Stimulated activated CD4-positive, alpha-beta T cell treated with anti-CD3 and anti-CD28 coated beads, Interleukin-1b, Interleukin-23, amount 100 ng/mL, for 48 hours (primary cell): ENCODE measurements at regions not wholly inside any gene's neighbourhood (a gene's known extent, or its start where the extent isn't known, plus 50 kb on each side); places are given as distances from the start of the nearest gene placed in this dataset.
"Not testable (repeated sequence)": the region's sequence is repeated elsewhere in the genome, so short reads cannot be mapped to it uniquely, and the experiment has no call there.

Experiments
- DNase-seq: peaks from one replicate; pipeline ENCODE4 v3.0.0-alpha.2; 2020

DNA sequence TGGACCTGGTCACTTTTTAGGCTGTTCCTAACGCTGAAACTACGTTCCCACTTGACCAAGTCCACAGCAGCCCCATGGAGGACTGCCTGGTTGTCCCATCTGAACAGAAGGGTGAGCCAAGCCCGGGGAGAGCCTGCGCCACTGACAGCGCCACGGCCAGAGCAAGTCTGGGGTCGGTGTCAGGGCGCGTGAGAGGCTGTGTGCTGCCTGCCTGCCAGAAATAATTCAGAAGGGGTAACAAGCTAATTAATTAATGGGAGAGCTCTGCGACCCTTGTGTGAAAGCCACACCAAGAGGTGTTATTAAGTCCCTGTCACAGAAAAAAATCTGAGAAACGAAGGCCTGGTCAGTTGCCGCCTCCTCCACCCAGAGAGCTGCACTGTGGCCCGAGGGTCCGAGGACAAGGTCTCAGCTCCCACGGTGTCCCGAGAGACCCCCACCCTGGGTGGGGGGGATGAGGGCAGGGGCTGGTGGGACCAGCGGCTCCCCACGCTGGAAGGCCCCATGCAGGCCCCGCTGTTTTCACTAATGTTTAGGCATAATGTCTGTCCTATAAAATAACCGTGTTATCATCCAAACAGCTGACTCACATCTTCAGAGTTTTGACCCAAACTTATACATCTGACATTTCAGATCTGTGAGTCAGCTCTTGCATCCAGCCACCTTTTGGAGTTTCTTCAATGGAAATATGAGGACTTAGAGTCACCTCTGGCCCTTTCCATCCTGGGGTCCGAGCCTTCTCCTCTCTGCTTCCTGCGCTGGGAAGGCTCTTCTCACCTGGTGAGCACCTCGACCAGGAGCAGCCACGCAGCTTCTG lies 58.5 kb downstream of the DLL1 start:
- no peak for DNase-seq

DNA sequence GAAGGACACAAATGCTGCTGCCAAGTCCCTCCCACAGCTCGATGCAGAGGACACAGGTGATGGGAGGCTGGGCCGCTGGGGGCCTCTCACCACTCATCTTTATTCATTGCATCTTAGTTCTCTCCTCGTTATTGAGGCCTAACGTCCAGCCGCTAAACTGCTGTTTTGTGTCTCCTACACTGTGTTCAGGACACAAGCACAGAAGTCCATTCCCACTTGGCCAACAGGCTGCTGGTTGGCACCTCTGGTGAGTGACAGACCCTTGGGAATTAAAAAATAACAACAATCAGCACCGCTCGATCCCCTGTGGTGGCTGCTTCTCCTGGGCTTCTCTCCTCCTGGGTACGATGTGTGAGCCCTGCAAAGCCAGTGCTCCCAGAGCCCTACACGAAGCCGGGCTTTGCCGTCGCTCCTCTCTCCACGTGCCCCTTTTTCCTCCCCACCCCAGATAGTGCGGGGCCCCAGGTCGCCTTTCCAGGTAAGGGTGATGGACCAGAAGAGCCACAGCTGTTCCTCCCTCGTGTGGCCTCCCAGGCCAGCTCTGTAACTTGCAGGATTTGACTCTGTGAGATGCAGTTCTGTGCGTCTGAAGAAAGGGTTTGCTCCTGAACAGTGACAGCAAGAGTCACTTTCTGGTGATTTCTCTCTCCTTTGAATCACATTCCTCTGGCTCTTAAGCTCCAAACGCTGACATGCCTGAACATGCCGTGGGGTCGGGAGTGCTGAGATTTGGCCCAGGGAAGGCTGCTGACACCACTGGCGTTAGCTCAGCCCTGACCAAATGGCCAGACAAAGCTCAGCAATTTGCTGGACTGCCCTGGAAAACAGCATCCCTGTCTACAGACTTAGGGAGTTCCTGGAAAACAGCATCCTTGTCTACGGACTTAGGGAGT lies 59.3 kb downstream of the DLL1 start:
- DNase-seq = no peak

DNA sequence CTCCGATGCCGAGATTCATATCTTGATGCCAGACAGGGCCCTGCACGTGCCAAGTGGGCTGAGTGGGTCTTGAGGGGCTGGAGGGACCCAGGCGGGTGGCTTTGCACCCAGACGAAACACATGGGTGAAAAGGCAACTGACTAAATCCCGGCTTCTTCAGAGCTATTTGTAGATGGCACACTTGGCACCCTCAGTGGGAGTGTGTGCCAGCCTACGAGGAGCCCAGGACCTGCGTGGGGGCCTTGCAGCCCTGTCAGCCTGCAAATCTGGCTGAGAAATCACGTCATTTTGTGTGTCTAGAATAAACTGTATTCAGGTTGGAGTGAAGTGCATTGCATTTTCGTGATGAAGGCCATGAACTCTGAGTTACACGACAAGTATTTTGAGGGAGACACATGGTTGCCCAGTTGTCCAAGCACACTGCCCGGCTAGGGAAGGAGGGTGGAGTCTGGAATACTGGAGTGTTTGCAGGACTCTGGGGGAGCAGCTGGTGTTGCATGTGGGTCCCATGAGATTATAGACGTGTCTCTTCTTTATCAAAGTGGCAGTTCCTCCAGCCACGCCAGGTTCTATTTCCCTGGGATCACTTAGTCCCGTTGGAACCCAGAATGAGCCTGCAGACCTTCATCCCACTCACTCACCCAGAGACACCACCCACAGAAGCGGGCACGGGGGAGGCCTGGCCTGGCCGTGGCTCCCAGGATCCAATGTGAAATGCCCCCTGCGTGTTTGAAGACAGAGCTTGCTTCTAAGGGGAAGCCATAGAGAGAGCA lies 60.2 kb downstream of the DLL1 start:
- DNase-seq = no peak

DNA sequence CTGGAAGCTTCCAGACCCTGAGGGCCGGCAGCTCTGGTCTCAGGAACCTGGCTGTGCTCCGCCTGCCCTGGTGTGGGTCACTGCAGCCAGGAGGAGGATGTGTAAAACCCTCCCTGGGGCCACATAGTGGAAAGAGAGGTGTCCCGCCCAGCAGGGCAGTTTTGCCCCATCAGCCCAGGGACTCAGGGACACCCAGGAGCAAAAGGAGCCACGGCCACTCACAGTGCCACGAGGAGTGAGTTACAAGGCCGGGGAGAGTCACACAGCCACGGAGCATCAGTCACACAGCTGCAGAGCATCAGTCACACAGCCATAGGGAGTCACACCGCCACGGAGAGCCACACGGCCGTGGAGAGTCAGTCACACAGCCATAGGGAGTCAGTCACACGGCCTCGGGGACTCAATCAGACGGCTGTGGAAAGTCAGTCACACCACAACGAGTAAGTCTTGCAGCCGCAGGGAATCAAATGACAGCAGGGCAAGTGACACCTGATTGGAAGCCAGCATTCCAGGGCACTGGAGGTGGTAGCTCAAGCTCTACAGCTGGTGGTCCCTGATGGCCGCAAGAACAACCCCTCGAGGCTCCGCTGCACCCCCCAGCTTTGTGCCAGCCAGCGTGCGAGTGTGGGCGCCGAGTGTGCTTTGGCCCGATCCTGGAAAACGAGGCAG lies 60.9 kb downstream of the DLL1 start:
- DNase-seq = no peak

DNA sequence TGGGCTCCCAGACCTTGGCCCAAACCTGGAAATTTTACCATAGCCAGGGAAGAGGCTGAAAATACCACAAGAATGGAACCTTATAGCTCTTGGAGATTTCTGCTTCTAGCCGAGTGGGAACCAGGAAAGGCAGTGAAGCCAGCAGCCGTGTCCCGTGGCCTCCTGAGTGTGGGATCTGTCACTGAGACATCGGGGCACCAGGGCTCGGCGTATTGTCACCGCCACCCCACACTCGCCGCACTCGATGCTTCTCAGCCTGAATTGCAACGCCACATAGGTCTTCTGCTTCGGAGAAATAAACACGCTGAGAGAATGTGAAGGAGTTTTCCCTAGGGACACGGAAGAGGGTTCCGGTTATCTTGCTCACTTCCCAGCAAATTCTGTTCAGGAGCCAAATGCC lies 61.5 kb downstream of the DLL1 start:
- DNase-seq = no peak

DNA sequence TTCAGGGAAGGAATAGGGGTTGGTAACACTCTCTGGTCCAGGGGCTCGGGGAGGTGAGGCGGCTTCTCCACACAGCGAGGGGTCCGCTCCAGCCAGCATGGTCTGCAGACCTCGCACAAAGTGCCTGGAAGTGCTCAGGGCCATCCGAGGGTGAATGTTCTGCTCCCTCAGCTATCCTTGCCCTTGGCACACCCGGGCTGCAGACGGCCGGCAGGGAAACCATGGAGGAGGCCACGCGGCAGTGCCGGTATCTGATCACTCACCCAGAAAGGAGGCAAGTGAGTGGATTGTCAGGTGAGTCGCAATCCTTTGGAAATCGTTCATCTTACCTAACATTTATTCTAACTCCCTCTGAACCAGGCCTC lies 62.0 kb downstream of the DLL1 start:
- no peak for DNase-seq

DNA sequence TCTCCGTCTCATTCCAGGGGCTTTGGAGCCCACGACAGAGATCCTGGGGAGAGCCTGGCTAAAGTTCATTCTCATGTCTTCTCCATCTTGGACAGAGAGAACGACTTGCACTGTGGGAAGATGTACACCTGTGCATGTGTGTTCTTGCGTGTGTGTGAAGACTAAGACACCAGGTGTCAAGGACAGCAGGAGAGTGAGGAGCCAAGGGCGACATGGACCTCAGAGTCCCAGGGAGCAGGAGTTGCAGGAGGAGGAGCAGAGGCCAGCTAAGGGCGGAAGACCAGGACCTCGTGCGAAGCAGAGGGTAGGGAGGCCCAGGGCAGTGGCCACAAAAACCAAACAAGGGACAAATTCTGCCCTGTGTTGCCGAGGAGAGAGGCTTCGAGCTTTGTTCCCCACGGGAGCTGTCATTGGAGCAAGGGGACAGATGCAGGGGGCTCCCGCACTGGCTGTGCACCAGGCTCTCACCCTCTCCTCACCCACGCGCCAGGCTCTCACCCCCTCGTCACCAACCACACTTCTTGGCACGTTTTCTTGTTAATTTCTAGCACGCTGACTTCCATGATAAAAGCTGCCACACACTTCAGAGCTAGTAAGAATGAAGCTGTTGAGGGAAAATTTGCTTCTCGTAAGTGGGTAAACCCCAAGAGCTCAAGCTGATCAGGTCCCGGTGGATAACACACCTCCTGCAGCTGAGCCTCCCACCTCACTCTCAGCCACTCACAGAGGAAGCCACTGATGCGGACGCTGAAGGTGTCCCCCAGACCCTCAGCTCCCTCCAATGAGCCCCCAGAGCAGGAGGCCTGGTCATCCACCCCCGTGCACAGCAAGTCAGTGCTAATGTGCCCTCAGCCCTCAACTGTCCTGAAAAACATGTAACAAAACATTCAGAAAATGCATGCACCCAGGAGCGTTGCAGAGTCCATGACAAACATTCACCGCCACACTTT lies 62.6 kb downstream of the DLL1 start:
- no peak for DNase-seq

DNA sequence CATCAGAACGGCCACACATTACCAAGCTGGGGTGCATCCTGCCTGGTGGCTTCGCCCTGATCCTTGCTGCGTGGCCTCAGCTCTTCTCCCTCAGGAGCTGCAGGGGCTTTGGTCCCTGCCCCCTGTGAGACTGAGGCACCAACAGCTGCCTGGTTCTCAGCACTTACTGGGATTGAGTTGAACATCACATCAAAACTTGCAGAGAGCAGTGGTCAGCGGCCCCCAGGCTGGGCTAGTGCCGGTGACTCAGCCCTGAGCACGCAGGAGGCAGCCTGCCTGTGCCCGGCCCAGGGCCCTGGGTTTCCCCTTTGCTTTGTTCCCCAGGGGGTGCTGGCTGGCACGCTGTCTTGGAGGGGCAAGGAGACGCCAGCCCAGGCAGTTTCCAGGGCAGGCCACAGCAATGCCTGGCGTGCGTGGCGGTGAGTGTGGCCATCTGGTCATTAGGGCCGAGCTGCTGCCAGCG lies 63.3 kb downstream of the DLL1 start:
- no peak for DNase-seq

DNA sequence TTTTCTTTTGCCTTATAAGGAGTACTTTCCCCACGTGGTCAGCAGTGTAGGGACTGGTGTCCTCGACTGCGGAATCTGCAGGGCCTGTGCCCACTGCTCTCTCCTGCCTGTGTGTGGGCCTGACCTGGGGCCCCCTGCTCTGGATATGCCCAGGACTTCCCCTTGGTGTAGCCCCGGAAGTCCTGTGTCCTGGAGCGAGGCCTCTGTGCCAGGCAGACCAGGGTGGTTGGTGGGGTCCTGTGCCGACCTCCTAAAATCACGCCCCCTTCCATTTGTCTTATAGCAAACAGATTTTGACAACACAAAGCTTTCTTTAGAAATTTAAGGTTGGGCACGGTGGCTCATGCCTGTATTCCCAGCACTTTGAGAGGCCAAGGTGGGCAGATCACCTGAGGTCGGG lies 64.2 kb downstream of the DLL1 start:
- no peak for DNase-seq

DNA sequence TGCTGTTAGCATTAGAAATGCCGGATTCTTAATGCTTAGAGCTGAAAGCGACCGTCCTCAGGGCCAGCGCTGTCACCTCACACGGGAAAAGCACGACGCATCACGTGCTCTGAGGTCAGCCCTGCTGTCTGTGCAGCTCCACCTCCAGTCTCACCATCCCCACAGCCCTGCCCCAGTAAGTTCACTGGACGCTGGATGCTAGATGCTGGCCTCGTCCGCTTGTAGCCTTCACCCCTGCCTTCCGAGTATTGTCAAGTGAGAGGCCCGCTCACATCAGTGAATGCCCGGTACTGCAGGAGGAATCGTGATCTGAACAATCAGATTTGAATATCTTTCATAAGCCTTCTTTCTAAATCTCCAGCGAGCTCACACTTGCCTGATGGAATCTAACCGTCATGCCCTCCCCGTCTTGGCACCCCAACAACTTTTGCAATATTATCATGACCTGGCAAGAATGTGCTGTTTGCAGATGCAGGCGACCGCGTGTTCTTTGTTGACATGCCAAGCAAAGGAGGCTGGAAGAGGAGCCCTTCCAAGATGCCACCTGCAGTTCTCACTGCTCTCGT lies 64.9 kb downstream of the DLL1 start:
- no peak for DNase-seq

DNA sequence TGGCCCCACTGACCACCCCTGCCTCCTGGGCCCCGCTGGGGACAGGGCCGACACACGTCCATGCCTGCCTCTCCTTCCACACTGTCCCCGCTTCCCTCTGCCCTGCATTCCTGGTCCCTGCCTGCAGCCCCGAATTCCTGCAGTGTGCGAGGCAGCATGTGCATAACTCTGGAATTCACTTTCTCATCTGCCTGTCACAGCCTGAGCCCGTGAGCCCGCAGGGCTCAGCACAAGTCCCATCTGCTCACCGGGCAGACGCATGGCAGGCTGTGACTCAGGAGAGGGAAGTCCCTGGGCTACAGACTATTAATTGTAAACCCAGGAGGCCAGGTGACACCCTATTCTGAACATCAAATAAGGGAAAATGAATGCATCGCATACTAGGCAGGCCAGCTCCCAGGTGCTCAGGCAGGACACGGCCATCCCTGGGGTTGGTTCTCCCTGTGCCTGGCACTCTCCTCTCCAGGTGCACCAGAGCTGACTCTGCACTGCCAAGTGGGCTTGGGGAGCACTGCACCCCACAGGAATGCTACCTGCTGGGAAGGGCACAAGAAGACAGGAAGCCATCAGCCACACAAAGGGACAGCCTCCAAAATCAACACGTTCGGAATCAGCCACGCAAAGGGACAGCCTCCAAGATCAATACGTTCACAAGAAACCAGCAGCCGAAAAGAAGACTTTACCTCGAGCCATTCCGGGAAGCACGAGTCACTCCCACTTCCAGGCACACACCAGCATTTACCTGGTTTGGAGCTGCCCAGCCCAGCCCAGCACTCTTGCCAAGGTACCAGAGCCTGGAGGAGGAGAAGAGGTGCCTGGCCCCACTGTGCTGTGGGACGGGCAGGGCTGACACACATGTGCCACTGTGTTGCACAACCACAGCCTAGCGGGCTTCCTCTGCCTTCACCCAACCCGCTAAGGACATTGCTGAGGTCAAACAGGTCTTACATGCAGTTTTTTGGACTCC lies 65.9 kb downstream of the DLL1 start:
- DNase-seq = no peak

DNA sequence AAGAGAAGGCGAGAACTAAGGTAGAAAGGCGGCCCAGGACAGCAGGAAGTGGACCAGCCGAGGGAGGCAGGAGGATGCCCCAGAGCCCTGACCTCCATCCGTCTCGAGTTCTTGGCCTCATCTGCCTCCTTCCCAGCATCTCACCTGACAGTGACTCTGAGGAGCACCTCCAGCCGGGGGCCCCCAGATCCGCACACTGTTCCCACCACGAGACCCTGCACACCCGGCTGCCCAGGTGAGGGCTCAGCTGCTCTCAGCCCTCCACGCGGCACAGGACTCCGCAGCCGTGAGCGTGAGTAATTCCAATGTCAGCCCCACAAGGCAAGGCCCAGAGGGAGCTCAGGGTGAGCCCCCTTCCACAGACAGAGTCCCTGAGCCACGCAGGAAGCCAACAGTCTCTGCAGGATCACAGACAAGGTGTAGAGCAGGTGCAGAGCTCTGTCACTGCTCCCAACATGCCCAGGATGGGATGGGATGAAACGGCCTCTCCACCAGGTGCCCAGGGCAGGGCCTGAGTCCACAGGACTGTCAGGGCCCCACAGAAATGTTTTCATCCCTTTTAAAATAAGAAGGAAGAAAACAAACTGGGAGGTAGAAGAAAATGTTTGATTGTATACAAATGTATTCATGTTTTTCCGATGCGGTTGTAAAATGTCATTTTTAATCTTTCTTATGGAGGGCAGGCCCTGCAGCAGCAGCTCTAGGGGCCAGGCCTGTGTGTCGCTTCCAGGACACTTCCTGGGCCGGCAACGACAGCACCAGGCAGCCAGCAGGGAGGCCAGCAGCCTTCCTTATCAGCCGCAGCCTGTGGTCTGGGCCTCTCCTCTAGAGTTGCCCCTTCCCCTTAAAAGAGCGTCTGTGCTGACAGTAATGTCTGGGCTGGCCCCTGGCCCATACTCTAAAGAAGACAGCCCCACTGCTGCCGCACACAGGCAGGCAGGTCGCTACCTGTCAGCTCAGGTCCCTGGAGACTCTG lies 66.9 kb downstream of the DLL1 start:
- no peak for DNase-seq

DNA sequence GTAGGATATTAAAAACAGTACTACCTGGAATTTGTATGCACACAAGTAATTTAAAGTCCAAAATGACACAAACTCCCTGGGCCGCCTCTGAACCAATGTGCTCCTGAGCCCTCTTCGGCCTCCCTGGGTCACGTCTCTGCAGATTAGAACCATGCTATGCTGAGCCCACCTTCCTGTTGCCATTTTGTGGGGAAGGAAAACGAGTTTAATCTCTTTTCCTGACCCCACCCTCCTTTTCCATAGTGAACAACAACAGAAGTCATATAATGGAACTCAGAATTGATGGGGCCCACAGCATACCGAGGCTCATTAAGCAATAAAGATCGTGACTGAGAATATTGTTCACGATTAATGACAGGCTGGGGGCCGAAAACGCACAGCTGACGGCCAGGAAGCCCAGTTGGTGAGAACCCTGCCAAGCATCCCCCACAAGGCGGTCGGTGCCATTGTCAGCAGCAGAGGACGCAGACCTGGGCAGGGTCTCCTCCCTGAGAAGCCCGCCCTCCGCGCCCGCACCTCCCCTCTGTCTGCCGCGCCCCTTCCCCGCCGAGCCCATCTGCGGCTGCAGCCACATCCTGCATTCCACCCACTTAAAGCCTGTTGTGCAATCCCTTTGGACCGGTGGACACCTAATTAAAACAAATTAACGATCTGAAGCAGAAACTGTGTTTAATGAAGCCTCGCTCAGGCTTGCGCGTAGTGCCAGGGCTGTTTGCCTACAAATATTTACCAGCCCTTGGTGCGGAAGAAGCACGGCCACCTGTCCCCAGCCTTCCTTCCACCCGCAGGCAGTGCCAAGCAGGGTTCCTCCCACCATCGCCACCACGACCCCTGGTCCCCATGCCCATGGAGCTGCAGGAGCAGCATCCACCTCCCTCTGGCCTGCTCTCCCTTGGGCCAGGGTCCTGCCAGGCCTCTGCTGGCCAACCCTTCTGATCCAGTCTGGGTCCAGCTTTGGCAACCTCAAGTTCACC lies 68.1 kb downstream of the DLL1 start:
- DNase-seq = no peak

DNA sequence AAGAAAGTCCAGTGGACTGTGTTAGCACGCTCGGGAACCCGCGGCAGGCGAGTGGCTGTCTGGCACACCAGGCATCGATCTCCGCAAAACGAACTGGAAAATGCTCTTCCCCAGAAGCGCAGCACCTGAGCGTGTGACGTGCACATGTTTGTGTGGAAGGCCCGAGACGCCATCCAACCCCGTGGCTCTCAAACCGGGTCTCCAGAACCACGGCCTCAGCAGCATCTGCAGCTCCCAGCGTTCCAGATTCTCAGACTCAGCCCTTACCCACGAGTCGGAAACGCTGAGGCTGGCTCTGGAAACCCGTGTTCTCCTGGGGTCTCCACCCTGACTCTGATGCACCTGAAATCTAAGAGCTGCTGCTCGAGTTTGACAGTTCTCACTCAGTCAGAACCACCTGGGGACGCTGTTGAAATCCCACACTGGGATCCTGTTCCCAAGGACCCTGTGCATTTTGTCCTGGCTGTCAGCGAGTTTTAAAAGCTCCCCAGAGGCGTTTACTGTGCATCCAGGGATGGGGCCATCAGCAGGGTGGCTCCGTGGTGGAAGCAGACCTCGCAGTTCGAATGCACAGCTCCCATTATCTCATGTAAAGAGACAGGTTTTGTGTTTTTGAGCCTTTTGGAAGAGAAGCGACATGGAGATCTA lies 69.0 kb downstream of the DLL1 start:
- DNase-seq = no peak

DNA sequence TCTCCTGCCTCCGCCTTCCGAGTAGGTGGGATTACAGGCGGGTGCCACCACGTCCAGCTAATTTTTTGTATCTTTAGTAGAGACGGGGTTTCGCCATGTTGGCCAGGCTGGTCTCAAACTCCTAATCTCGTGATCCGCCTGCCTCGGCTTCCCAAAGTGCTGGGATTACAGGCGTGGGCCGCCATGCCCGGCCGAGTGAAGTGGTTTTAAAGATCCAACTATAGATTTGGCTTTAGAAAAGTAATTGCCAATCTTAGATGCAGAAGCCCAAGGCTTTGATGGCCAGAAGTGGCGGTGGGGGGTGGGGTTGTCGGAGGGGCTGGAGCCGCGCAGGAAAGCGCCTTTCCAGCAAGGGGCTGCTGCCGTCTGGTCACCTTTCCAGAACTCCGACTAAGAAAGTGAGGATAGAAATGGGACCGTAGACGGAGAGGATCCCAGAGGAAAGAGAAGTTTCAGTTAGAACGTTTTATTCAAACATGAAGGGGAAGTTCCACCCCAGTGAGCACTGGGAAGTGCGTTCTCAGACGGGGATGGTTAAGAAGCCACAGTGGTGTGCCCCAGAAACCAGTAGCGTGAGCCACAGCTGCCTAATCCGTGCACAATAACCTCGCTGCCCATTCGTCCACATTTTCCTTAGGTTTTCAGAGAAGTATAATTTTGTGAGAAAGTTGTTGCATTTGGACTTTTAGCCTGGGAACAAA lies 69.7 kb downstream of the DLL1 start:
- no peak for DNase-seq

DNA sequence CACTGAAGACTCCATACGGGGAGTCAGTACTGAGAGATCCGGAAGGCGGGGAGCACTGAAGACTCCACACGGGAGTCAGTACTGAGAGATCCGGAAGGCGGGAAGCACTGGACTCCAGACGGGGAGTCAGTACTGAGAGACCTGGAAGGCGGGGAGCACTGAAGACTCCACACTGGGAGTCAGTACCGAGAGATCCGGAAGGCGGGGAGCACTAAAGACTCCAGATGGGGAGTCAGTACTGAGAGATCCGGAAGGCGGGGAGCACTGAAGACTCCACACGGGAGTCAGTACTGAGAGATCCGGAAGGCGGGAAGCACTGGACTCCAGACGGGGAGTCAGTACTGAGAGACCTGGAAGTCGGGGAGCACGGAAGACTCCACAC lies 77.2 kb downstream of the DLL1 start:
- not testable (repeated sequence) for DNase-seq
